HEK293 (cell line): ENCODE measurements at regions not wholly inside any gene's neighbourhood (a gene's known extent, or its start where the extent isn't known, plus 50 kb on each side); places are given as distances from the start of the nearest gene placed in this dataset.

Experiments used
- CTCF ChIA-PET: fragments of 350-600 bp; formaldehyde crosslinking; extraction: SDS; loops from one replicate; lab custom pipeline; 2021; ENCODE audit warnings: antibody characterized with exemption; lab: Yijun Ruan, JAX
- POLR2A ChIA-PET: fragments of 300-600 bp; formaldehyde crosslinking; extraction: SDS; loops from one replicate; lab custom pipeline; 2020; ENCODE audit warnings: antibody characterized with exemption, inconsistent platforms; lab: Yijun Ruan, JAX
- H3K27ac ChIP-seq: fragments of 200-500 bp; sonication (Bioruptor generic); 2 replicates; pipeline ENCODE4 v1.5.1; 2014; ENCODE audit warnings: low read depth, low read length, control low read depth, inconsistent platforms; ENCODE audit errors: extremely low read depth
- H3K36me3 ChIP-seq, 2 experiments: fragments of 200-500 bp in 1 of 2; sonication (Bioruptor generic) in 1 of 2; 1 replicate in 1 of 2; 2 replicates in 1 of 2; pipeline ENCODE4 v1.5.1; 2014 to 2017; ENCODE audit warnings: inconsistent platforms in 2 of 2, low read length in 2 of 2; ENCODE audit not compliant: control insufficient read depth in 2 of 2, insufficient read depth in 1 of 2
- H3K4me1 ChIP-seq: fragments of 200-500 bp; sonication (Bioruptor generic); 2 replicates; pipeline ENCODE4 v1.5.1; 2014; ENCODE audit warnings: mild to moderate bottlenecking, low read length, inconsistent platforms; ENCODE audit not compliant: control insufficient read depth, insufficient read depth
- H3K4me3 ChIP-seq: 2 replicates; pipeline ENCODE4 v1.5.1; 2011; ENCODE audit warnings: low read depth, mild to moderate bottlenecking, control low read depth, low read length, moderate library complexity
- H3K9me3 ChIP-seq: fragments of 200-500 bp; sonication (Bioruptor generic); 2 replicates; pipeline ENCODE4 v1.5.1; 2014; ENCODE audit warnings: low read depth, low read length, inconsistent platforms; ENCODE audit not compliant: control insufficient read depth, insufficient read depth
- BCL6B ChIP-seq: fragments of 450-650 bp; formaldehyde crosslinking; IDR thresholded peaks from 2 replicates; pipeline ENCODE4 v1.5.1; 2017; ENCODE audit warnings: missing biosample characterization, missing genetic modification characterization
- CTCF ChIP-seq: fragments of 450-650 bp; formaldehyde crosslinking; IDR thresholded peaks from 2 replicates; pipeline ENCODE4 v1.5.1; 2016; ENCODE audit warnings: missing biosample characterization, missing genetic modification characterization
- GLI2 ChIP-seq: fragments of 450-650 bp; formaldehyde crosslinking; IDR thresholded peaks from 2 replicates; pipeline ENCODE4; 2017; ENCODE audit warnings: missing biosample characterization, missing genetic modification characterization, low read depth, borderline replicate concordance
- GLI4 ChIP-seq: fragments of 450-650 bp; formaldehyde crosslinking; IDR thresholded peaks from 2 replicates; pipeline ENCODE4 v1.5.1; 2016; ENCODE audit warnings: missing biosample characterization, missing genetic modification characterization
- GLIS1 ChIP-seq: fragments of 450-650 bp; formaldehyde crosslinking; IDR thresholded peaks from 2 replicates; pipeline ENCODE4 v1.5.1; 2016; ENCODE audit warnings: missing biosample characterization, missing genetic modification characterization
- HOXA7 ChIP-seq: sonication (generic); formaldehyde crosslinking; IDR thresholded peaks from 2 replicates; pipeline ENCODE4 v1.8.1; 2022; ENCODE audit warnings: missing genetic modification reagents, borderline replicate concordance
- OSR2 ChIP-seq: fragments of 450-650 bp; formaldehyde crosslinking; IDR thresholded peaks from 2 replicates; pipeline ENCODE4 v1.5.1; 2016; ENCODE audit warnings: missing biosample characterization, missing genetic modification characterization
- PRDM10 ChIP-seq: fragments of 450-650 bp; formaldehyde crosslinking; IDR thresholded peaks from 2 replicates; pipeline ENCODE4 v1.5.1; 2016; ENCODE audit warnings: missing biosample characterization, missing genetic modification characterization
- REPIN1 ChIP-seq: fragments of 450-650 bp; formaldehyde crosslinking; IDR thresholded peaks from 2 replicates; pipeline ENCODE4 v1.5.1; 2017; ENCODE audit warnings: missing biosample characterization, missing genetic modification characterization, low read depth
- SETDB1 ChIP-seq: IDR thresholded peaks from one replicate; pipeline ENCODE4 v1.6.1; 2017; ENCODE audit warnings: mild to moderate bottlenecking, low read length, moderate library complexity, mixed read lengths; ENCODE audit not compliant: insufficient read length
- ZBTB20 ChIP-seq: fragments of 450-650 bp; formaldehyde crosslinking; IDR thresholded peaks from 2 replicates; pipeline ENCODE4 v1.5.1; 2016; ENCODE audit warnings: missing biosample characterization, missing genetic modification characterization
- ZNF157 ChIP-seq: fragments of 450-650 bp; formaldehyde crosslinking; IDR thresholded peaks from 2 replicates; pipeline ENCODE4 v1.5.1; 2016; ENCODE audit warnings: missing biosample characterization, missing genetic modification characterization
- ZNF169 ChIP-seq: fragments of 450-650 bp; formaldehyde crosslinking; IDR thresholded peaks from 2 replicates; pipeline ENCODE4 v1.5.1; 2016; ENCODE audit warnings: missing biosample characterization, missing genetic modification characterization
- ZNF280C ChIP-seq: fragments of 450-650 bp; formaldehyde crosslinking; IDR thresholded peaks from 2 replicates; pipeline ENCODE4 v1.5.1; 2016; ENCODE audit warnings: missing biosample characterization, missing genetic modification characterization
- ZNF280D ChIP-seq: fragments of 450-650 bp; formaldehyde crosslinking; IDR thresholded peaks from 2 replicates; pipeline ENCODE4 v1.5.1; 2016; ENCODE audit warnings: missing biosample characterization, missing genetic modification characterization
- ZNF335 ChIP-seq: fragments of 450-650 bp; formaldehyde crosslinking; conservative IDR thresholded peaks from 2 replicates; pipeline ENCODE4 v1.5.1; 2016; ENCODE audit warnings: missing biosample characterization, missing genetic modification characterization
- ZNF404 ChIP-seq: fragments of 450-650 bp; formaldehyde crosslinking; IDR thresholded peaks from 2 replicates; pipeline ENCODE4 v1.5.1; 2017; ENCODE audit warnings: missing biosample characterization, missing genetic modification characterization
- ZNF416 ChIP-seq: fragments of 450-650 bp; formaldehyde crosslinking; IDR thresholded peaks from 2 replicates; pipeline ENCODE4 v1.5.1; 2016; ENCODE audit warnings: missing biosample characterization, missing genetic modification characterization
- ZNF473 ChIP-seq: fragments of 450-650 bp; formaldehyde crosslinking; IDR thresholded peaks from 2 replicates; pipeline ENCODE4 v1.5.1; 2017; ENCODE audit warnings: missing biosample characterization, missing genetic modification characterization
- ZNF704 ChIP-seq: fragments of 450-650 bp; formaldehyde crosslinking; IDR thresholded peaks from 2 replicates; pipeline ENCODE4 v1.5.1; 2016; ENCODE audit warnings: missing biosample characterization, missing genetic modification characterization
- ZNF768 ChIP-seq: fragments of 450-650 bp; formaldehyde crosslinking; IDR thresholded peaks from 2 replicates; pipeline ENCODE4 v1.5.1; 2018; ENCODE audit warnings: missing biosample characterization, mild to moderate bottlenecking, missing genetic modification characterization
- ZNF776 ChIP-seq: fragments of 450-650 bp; formaldehyde crosslinking; IDR thresholded peaks from 2 replicates; pipeline ENCODE4 v1.5.0; 2017; ENCODE audit warnings: missing biosample characterization, missing genetic modification characterization, borderline replicate concordance
- ZNF777 ChIP-seq: fragments of 450-650 bp; formaldehyde crosslinking; IDR thresholded peaks from 2 replicates; pipeline ENCODE4 v1.5.1; 2017; ENCODE audit warnings: missing biosample characterization, missing genetic modification characterization, borderline replicate concordance
- ZNF792 ChIP-seq: fragments of 450-650 bp; formaldehyde crosslinking; IDR thresholded peaks from 2 replicates; pipeline ENCODE4 v1.5.1; 2016; ENCODE audit warnings: missing biosample characterization, missing genetic modification characterization
- ZSCAN30 ChIP-seq: fragments of 450-650 bp; IDR thresholded peaks from 2 replicates; pipeline ENCODE4 v1.5.1; 2018; ENCODE audit warnings: missing biosample characterization, mild to moderate bottlenecking, missing genetic modification characterization, moderate library complexity

GRCh38 chr13:26882731-26883130, 122.1 kb upstream of the GPR12 start:
- CTCF ChIA-PET = no interaction called here
- Histone ChIP-seq H3K36me3 (no peaks in the 10 kb centered on the region), H3K27ac (no peak overlapping the region), H3K9me3 (no peaks in the 10 kb centered on the region)
- TF ChIP-seq OSR2 (tag by site-specific recombination) = no peak
- TF ChIP-seq ZNF777 = no peak
- TF ChIP-seq HOXA7 (CRISPR knock-in tag) = no peak
- TF ChIP-seq REPIN1 = no peak
- no peak for TF ChIP-seq ZSCAN30 (tag by site-specific recombination)
- TF ChIP-seq ZNF704 (tag by site-specific recombination) = no peak
- TF ChIP-seq ZNF416 (tag by site-specific recombination) = no peak
- no peak for TF ChIP-seq ZBTB20
- TF ChIP-seq GLI2 (tag by site-specific recombination) = no peak
- no peak for TF ChIP-seq BCL6B (tag by site-specific recombination)
- TF ChIP-seq ZNF792 = no peak
- TF ChIP-seq ZNF404 = no peak
- no peak for TF ChIP-seq ZNF473 (tag by site-specific recombination)
- TF ChIP-seq ZNF157 = no peak
- no peak for TF ChIP-seq ZNF768 (tag by site-specific recombination)
- no peak for TF ChIP-seq CTCF (tag by site-specific recombination)
- TF ChIP-seq SETDB1 = no peak
- no peak for TF ChIP-seq ZNF280D
- TF ChIP-seq GLI4 (tag by site-specific recombination) = no peak
- TF ChIP-seq, all 188 proteins: peak for 0
- Histone ChIP-seq H3K4me1 (no peaks in the 10 kb centered on the region), H3K4me3 (no peak overlapping the region)
- POLR2A ChIA-PET = no interaction called here

GRCh38 chr13:26881154-26881553, 120.6 kb upstream of the GPR12 start:
- POLR2A ChIA-PET = no interaction called here
- no peak overlapping the region for H3K4me3 ChIP-seq
- TF ChIP-seq ZNF776 (tag by site-specific recombination) (no peak), GLIS1 (tag by site-specific recombination) (peak; percentile 41; the same call in 1 of the 2 replicates), PRDM10 (tag by site-specific recombination) (peak; percentile 25; the same call in 1 of the 2 replicates), ZNF280C (tag by site-specific recombination) (no peak), ZNF169 (tag by site-specific recombination) (no peak), ZNF335 (peak; percentile 63)
- TF ChIP-seq, all 188 proteins: peak for 3
- Histone ChIP-seq H3K27ac (no peak overlapping the region), H3K36me3 (no peaks in the 10 kb centered on the region), H3K9me3 (no peaks in the 10 kb centered on the region), H3K4me1 (no peaks in the 10 kb centered on the region)
- CTCF ChIA-PET = interaction anchor here (2.0 kb wide), 1 partner anchor 8 kb away, joined by 7 read pairs; no protein-coding TSS in a partner anchor
